MM.1S (cell line): ENCODE measurements at regions not wholly inside any gene's neighbourhood (a gene's known extent, or its start where the extent isn't known, plus 50 kb on each side); places are given as distances from the start of the nearest gene placed in this dataset.
"Not testable (repeated sequence)": the region's sequence is repeated elsewhere in the genome, so short reads cannot be mapped to it uniquely, and the experiment has no call there.

Experiments used
- DNase-seq: peaks from one replicate; pipeline ENCODE4 v3.0.0-alpha.2; 2015
- H2AFZ ChIP-seq: fragments of 300-600 bp; sonication (generic); 2 replicates; pipeline ENCODE4 v1.6.0; 2016; ENCODE audit warnings: antibody characterized with exemption, low read length
- H3F3A ChIP-seq: fragments of 300-600 bp; sonication (generic); 2 replicates; pipeline ENCODE4 v1.6.1; 2016; ENCODE audit warnings: mild to moderate bottlenecking, antibody characterized with exemption, low read length, moderate library complexity, mixed read lengths; ENCODE audit not compliant: insufficient read depth
- H3K27ac ChIP-seq: fragments of 300-600 bp; sonication (generic); 2 replicates; pipeline ENCODE4 v1.5.1; 2016; ENCODE audit warnings: mild to moderate bottlenecking, low read length
- H3K27me3 ChIP-seq: fragments of 300-600 bp; sonication (generic); replicated peaks from 2 replicates; pipeline ENCODE4 v1.6.0; 2016; ENCODE audit warnings: low read length; ENCODE audit not compliant: insufficient read depth
- H3K36me3 ChIP-seq: fragments of 300-600 bp; sonication (generic); replicated peaks from 2 replicates; pipeline ENCODE4 v1.6.1; 2016; ENCODE audit warnings: mild to moderate bottlenecking, low read length, mixed read lengths; ENCODE audit not compliant: insufficient read depth
- H3K4me1 ChIP-seq: fragments of 300-600 bp; sonication (generic); 2 replicates; pipeline ENCODE4 v1.6.1; 2016; ENCODE audit warnings: low read length, mixed read lengths
- H3K4me2 ChIP-seq: fragments of 300-600 bp; sonication (generic); 2 replicates; pipeline ENCODE4 v1.6.0; 2016; ENCODE audit warnings: low read depth, low read length
- H3K4me3 ChIP-seq: fragments of 300-600 bp; sonication (generic); 2 replicates; pipeline ENCODE4 v1.5.1; 2016; ENCODE audit warnings: low read length, mixed read lengths
- H3K79me2 ChIP-seq: fragments of 300-600 bp; sonication (generic); 2 replicates; pipeline ENCODE4 v1.6.1; 2016; ENCODE audit warnings: mixed run types, low read length, mixed read lengths
- H3K9ac ChIP-seq: fragments of 300-600 bp; sonication (generic); 2 replicates; pipeline ENCODE4 v1.6.1; 2016; ENCODE audit warnings: low read length, mixed read lengths
- H3K9me2 ChIP-seq: fragments of 300-600 bp; sonication (generic); replicated peaks from 2 replicates; pipeline ENCODE4 v1.6.1; 2016; ENCODE audit warnings: mild to moderate bottlenecking, low read length, mixed read lengths; ENCODE audit not compliant: insufficient read depth
- H3K9me3 ChIP-seq: fragments of 300-600 bp; sonication (generic); replicated peaks from 2 replicates; pipeline ENCODE4 v1.6.1; 2016; ENCODE audit warnings: mild to moderate bottlenecking, low read length, mixed read lengths; ENCODE audit not compliant: insufficient read depth
- H4K20me1 ChIP-seq: fragments of 300-600 bp; sonication (generic); 2 replicates; pipeline ENCODE4 v1.6.1; 2016; ENCODE audit warnings: mild to moderate bottlenecking, low read length, moderate library complexity, mixed read lengths; ENCODE audit not compliant: insufficient read depth
- EZH2 ChIP-seq: fragments of 300-600 bp; sonication (generic); optimal IDR thresholded peaks from 2 replicates; pipeline ENCODE3; 2017; ENCODE audit warnings: low read depth, mild to moderate bottlenecking, antibody characterized with exemption, low read length, mixed read lengths
- EZH2phosphoT487 ChIP-seq: fragments of 300-600 bp; sonication (generic); IDR thresholded peaks from 2 replicates; pipeline ENCODE4 v1.6.1; 2018; ENCODE audit warnings: antibody characterized with exemption, low read length
- TF ChIP-seq, protein P1 (sequence below): fragments of 300-600 bp; sonication (generic); IDR thresholded peaks from 2 replicates; pipeline ENCODE4 v1.5.1; 2016; ENCODE audit warnings: antibody characterized with exemption, low read length, mixed read lengths

- H4K20me1 ChIP-seq = no peaks in the 10 kb centered on the region
- no peaks in the 10 kb centered on the region for H3F3A ChIP-seq
- H3K4me1 ChIP-seq = no peaks in the 10 kb centered on the region
- H3K4me3 ChIP-seq = no peak overlapping the region
- H3K9me2 ChIP-seq = no peaks in the 10 kb centered on the region
- H3K79me2 ChIP-seq = no peaks in the 10 kb centered on the region
- no peak overlapping the region for H3K9ac ChIP-seq
- TF ChIP-seq EZH2phosphoT487 (no peak), EZH2 (no peak)
- TF ChIP-seq, protein P1, sequence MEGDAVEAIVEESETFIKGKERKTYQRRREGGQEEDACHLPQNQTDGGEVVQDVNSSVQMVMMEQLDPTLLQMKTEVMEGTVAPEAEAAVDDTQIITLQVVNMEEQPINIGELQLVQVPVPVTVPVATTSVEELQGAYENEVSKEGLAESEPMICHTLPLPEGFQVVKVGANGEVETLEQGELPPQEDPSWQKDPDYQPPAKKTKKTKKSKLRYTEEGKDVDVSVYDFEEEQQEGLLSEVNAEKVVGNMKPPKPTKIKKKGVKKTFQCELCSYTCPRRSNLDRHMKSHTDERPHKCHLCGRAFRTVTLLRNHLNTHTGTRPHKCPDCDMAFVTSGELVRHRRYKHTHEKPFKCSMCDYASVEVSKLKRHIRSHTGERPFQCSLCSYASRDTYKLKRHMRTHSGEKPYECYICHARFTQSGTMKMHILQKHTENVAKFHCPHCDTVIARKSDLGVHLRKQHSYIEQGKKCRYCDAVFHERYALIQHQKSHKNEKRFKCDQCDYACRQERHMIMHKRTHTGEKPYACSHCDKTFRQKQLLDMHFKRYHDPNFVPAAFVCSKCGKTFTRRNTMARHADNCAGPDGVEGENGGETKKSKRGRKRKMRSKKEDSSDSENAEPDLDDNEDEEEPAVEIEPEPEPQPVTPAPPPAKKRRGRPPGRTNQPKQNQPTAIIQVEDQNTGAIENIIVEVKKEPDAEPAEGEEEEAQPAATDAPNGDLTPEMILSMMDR = no peak
- no peaks in the 10 kb centered on the region for H3K9me3 ChIP-seq
- DNase-seq = no peak
- no peak overlapping the region for H3K27ac ChIP-seq
- H3K27me3 ChIP-seq = no peaks in the 10 kb centered on the region
- H3K4me2 ChIP-seq = no peak overlapping the region
- no peak overlapping the region for H2AFZ ChIP-seq
- no peaks in the 10 kb centered on the region for H3K36me3 ChIP-seq
Measured at GRCh38 chrX:77346859-77347258, 100.3 kb upstream of the FGF16 start.

DNA sequence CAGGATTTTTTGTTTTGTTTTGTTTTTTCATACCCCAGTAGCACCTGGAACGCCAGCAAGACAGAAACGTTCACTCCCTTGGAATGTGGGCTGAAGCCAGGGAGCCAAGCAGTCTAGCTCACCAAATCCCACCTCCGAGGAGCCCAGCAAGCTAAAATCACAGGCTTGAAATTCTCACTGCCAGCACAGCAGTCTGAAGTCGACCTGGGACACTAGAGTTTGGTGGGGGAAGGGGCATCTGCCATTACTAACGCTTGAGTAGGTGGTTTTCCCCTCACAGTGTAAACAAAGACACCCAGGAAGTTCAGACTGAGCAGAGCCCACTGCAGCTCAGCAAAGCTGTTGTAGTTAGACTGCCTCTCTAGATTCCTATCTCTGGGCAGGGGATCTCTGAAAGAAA is 99.6 kb upstream of the FGF16 start:
- no peaks in the 10 kb centered on the region for H3K4me1 ChIP-seq
- H4K20me1 ChIP-seq = no peaks in the 10 kb centered on the region
- H3K27me3 ChIP-seq = no peaks in the 10 kb centered on the region
- H3K9me3 ChIP-seq = no peaks in the 10 kb centered on the region
- H2AFZ ChIP-seq = no peak overlapping the region
- H3K9me2 ChIP-seq = no peaks in the 10 kb centered on the region
- no peak overlapping the region for H3K4me2 ChIP-seq
- TF ChIP-seq EZH2 (no peak), EZH2phosphoT487 (no peak)
- TF ChIP-seq, protein P1 = no peak
- no peaks in the 10 kb centered on the region for H3K79me2 ChIP-seq
- no peaks in the 10 kb centered on the region for H3F3A ChIP-seq
- no peak overlapping the region for H3K4me3 ChIP-seq
- H3K27ac ChIP-seq = no peak overlapping the region
- no peaks in the 10 kb centered on the region for H3K36me3 ChIP-seq
- DNase-seq = no peak
- no peak overlapping the region for H3K9ac ChIP-seq

- H3K27ac ChIP-seq = no peak overlapping the region
Measured at GRCh38 chrX:77389891-77390290, 57.3 kb upstream of the FGF16 start.

DNA sequence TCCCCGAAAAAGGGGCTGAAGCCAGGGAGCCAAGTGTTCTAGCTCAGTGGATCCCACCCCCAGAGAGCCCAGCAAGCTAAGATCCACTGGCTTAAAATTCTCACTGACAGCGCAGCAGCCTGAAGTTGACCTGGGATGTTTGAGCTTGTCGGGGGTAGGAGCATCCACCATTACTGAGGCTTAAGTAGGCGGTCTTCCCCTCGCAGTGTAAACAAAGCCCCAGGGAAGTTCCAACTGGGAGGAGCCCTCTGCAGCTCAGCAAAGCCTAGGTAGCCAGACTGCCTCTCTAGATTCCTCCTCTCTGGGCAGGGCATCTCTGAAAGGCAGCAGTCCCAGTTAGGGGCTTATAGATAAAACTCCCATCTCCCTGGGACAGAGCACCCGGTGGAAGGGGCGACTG is 56.8 kb upstream of the FGF16 start:
- H3K4me2 ChIP-seq = not testable (repeated sequence)

More at GRCh38 chrX:77389891-77390290, 57.3 kb upstream of the FGF16 start:
- no peak overlapping the region for H3K4me3 ChIP-seq
- no peak overlapping the region for H3K4me2 ChIP-seq
- no peak for DNase-seq
- no peaks in the 10 kb centered on the region for H3F3A ChIP-seq
- no peak overlapping the region for H2AFZ ChIP-seq
- no peak for TF ChIP-seq EZH2
- no peaks in the 10 kb centered on the region for H4K20me1 ChIP-seq
- H3K9ac ChIP-seq = no peak overlapping the region
- H3K9me2 ChIP-seq = no peaks in the 10 kb centered on the region
- H3K4me1 ChIP-seq = no peaks in the 10 kb centered on the region
- H3K27me3 ChIP-seq = no peaks in the 10 kb centered on the region
- no peaks in the 10 kb centered on the region for H3K9me3 ChIP-seq
- no peaks in the 10 kb centered on the region for H3K36me3 ChIP-seq
- no peaks in the 10 kb centered on the region for H3K79me2 ChIP-seq

More for the DNA sequence above, 56.8 kb upstream of the FGF16 start:
- H3K27ac ChIP-seq, H3K27me3 ChIP-seq, H3F3A ChIP-seq, H3K9ac ChIP-seq, H3K4me1 ChIP-seq, H3K4me3 ChIP-seq, H3K9me2 ChIP-seq, H3K9me3 ChIP-seq, H3K79me2 ChIP-seq, DNase-seq, H4K20me1 ChIP-seq, H3K36me3 ChIP-seq, H2AFZ ChIP-seq: not testable (repeated sequence)
